RWPE1 (cell line): ENCODE measurements at regions not wholly inside any gene's neighbourhood (a gene's known extent, or its start where the extent isn't known, plus 50 kb on each side); places are given as distances from the start of the nearest gene placed in this dataset.

Source experiments
- CTCF ChIA-PET: fragments of 350-600 bp; sonication (Branson Sonifier 250); formaldehyde crosslinking; extraction: SDS; loops from one replicate; lab custom pipeline; 2021; lab: Yijun Ruan, JAX
- POLR2A ChIA-PET: fragments of 400-600 bp; formaldehyde crosslinking; extraction: SDS; loops from one replicate; lab custom pipeline; 2020; ENCODE audit warnings: antibody characterized with exemption; ENCODE audit not compliant: low non-redundant PET; lab: Yijun Ruan, JAX
- DNase-seq: peaks from one replicate; pipeline ENCODE4 v3.0.0; 2012; ENCODE audit warnings: low spot score
- H3K27ac ChIP-seq: fragments of 450-650 bp; 2 replicates; pipeline ENCODE4 v1.5.1; 2017
- TF ChIP-seq, protein P1 (sequence below): fragments of 450-650 bp; conservative IDR thresholded peaks from 2 replicates; pipeline ENCODE4 v1.5.1; 2017; ENCODE audit warnings: low read depth, mild to moderate bottlenecking

DNA sequence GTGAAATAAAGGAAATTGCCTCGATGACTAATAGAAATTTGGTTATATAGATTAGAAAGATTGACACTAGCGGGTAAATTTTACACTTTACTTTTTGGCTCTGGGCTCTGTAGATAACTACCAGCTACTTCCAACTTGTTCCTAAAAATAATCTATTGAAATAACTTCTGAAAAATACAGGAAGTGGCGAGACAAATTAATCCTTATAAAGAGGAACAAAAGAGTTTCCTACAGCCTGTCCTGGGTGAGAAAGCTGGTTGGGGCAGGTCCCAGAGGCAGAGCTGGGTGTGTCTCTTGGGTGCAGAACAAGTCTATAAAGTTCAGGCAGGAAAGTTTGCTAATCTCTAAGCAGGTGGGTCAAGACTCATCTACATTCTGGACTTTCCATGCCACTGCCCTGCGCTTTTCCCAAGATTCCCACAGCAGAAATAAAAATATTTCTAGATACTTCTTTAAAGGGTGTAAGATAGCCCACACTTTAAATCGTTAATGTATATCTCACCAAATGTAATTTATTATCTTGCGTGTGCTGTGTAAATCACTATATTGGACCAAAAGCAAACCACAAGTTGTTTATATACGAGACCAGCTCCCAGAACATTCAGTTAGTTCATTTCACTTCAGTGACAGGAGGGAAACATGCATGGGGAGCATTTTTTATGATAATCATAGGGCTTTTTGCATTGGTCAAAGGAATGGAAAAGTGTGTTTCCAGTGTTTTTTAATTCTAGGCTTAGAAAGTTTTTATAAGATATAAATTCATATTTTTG is 70.1 kb upstream of the NRIP1 start:
- POLR2A ChIA-PET = no interaction called here
- CTCF ChIA-PET = no interaction called here

DNA sequence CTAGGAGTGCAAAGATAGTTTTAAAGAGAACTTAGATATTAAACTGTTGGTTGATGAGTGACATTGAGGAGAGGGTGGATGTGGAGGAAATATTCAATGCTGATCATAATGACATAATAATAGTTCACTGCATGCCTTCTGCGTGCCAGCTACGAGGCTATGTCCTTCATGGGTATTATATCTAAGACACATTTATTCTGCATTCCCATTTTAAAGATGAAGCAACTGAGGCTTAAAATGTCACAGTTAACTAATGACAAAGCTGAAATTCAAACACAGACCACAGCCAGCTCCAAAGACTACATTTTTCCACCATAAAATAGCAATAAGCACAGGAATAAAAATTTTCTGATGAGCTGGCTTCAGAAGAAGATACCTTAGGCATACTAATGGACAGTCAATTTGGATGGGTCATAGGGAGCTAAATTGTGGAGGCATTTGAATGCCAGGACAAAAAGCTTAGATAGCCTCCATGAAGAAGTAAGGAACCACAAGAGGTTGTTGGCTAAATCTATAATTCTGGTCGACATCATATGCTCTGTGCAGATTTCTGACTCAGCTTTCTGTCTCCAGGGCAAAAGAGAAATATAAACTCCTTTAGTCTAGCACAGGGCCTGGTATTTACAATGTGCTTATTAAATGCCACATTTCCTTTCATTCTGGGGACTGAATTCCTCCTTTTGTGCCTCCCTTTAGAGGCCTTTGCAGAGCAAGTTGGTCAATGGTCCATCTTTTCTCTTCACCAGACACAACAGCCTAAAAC is 71.2 kb upstream of the NRIP1 start:
- ChIA-PET POLR2A (no interaction called here), CTCF (interaction anchor here (0.5 to 0.6 kb wide), 2 partner anchors 126 to 197 kb away, joined by 3 to 6 read pairs; no protein-coding TSS in a partner anchor)
- no peak for DNase-seq
- H3K27ac ChIP-seq = no peak overlapping the region
- TF ChIP-seq, protein P1, sequence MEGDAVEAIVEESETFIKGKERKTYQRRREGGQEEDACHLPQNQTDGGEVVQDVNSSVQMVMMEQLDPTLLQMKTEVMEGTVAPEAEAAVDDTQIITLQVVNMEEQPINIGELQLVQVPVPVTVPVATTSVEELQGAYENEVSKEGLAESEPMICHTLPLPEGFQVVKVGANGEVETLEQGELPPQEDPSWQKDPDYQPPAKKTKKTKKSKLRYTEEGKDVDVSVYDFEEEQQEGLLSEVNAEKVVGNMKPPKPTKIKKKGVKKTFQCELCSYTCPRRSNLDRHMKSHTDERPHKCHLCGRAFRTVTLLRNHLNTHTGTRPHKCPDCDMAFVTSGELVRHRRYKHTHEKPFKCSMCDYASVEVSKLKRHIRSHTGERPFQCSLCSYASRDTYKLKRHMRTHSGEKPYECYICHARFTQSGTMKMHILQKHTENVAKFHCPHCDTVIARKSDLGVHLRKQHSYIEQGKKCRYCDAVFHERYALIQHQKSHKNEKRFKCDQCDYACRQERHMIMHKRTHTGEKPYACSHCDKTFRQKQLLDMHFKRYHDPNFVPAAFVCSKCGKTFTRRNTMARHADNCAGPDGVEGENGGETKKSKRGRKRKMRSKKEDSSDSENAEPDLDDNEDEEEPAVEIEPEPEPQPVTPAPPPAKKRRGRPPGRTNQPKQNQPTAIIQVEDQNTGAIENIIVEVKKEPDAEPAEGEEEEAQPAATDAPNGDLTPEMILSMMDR = no peak

More for the DNA sequence above, 70.1 kb upstream of the NRIP1 start:
- no peak overlapping the region for H3K27ac ChIP-seq
- TF ChIP-seq, protein P1 = no peak
- DNase-seq = no peak

DNA sequence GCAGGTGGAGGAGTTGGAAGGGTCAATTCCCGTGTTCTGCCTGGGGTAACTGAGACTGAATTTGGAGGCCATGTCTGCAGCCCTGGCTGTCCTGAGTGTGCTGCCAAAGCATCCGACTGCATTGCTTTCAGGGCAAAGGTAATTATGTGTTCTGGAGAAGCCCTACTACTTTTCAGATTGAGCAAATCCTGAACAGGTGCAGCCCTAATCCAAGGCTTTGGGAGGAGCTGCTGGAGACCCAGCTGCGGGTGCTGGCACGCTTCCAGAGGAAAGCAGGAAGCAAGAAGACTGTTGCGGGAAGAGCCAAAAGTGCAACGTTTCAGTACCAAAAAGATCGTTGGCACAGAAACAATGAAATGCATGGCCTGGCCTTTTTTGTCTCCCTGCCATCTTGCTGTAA is 73.7 kb upstream of the NRIP1 start:
- TF ChIP-seq, protein P1 = no peak
- DNase-seq = no peak
- no peak overlapping the region for H3K27ac ChIP-seq
- ChIA-PET POLR2A (no interaction called here), CTCF (no interaction called here)

DNA sequence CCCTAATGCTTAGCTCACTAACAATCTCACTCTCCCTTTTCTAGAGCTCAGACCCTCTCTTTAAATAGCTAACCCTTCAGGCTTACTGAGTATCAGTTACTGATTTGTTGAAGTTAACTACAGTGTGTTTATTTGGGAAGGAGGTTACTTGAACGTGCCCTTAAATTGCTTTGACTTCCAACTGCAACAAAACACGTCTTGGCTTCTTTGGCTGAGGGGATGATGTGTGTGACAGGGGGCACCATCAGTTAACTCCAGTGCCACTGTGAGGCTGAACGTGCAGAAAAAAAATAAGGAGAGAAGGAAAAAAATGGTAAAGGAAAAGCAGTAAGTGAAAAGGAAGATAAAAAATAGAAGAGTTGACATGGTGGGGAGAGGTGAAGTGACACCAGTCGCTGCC is 75.1 kb upstream of the NRIP1 start:
- no peak overlapping the region for H3K27ac ChIP-seq
- no peak for DNase-seq
- TF ChIP-seq, protein P1 = no peak
- POLR2A ChIA-PET = interaction anchor here (0.5 kb wide), 1 partner anchor 316 kb away, joined by 3 read pairs; no protein-coding TSS in a partner anchor
- CTCF ChIA-PET = no interaction called here

DNA sequence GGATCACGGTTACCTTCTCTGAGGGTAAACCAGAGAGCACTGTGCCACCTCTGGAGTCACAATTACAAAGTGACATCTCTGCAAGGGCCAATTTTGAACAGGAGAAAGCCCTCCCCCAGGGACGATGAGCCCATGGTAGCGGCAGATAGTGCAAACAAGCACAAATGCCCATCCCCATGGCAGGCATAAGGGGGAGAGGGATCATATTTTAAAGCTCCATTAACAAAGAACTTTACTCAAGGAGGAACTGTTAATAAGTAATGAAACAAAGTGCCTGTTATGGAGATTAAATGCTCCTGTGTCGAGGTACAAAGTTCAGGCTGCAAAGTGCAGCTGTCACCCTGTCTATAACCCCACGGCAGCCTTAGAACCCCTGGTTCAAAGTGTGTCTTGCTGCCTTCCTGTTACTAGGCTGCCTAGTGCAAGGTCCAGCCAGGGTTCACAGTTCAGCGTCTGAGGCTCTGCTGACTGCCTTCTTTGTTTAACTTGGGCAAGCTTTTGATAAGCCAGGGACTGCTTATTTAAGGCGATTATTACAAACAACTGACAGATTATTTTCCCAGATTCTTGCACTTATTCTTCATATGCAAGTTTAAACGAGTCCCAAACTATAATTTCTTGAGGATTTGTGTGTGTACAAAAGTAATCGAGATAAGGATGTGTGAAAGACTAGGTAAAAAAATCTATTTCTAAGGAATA is 75.7 kb upstream of the NRIP1 start:
- TF ChIP-seq, protein P1 = no peak

DNA sequence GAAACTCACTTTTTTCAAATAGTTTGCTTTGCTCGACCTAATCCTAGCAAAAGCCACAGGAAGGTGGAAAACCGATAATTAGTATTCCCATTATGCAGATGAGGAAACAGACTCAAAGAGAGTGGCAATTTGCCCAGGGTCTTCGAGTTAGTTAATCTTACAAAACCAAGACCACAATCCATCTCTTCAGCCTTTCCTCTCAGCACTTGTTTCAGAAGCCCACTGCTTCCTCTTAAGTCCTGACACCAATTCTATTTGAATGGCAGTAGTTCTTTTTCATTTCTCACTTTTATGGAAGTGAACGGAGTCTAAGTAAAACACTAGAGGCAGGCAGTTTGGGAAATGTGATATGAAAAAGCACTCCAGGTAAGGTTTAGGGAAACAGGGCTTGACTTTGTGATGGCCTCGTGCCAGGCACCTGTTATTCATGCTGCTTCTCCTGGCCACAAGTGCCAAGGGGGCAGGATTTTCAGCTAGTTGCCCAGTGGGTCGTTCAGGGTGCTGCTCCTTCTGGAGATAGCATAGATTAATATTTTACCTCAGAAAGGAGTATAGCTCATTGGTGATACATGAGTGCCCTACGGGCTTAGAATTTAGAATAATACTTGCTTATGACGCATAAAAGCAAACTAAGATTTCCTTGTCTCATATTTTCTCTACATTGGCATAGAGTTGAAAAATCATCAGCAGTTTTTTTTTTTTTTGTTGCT is 76.6 kb upstream of the NRIP1 start:
- ChIA-PET POLR2A (no interaction called here), CTCF (no interaction called here)
- TF ChIP-seq, protein P1 = no peak
- no peak for DNase-seq
- no peak overlapping the region for H3K27ac ChIP-seq

More for the DNA sequence above, 75.7 kb upstream of the NRIP1 start:
- no peak for DNase-seq
- ChIA-PET POLR2A (no interaction called here), CTCF (no interaction called here)
- H3K27ac ChIP-seq = no peak overlapping the region
